Nephron progenitor cell (in vitro differentiated cells): ENCODE measurements at regions not wholly inside any gene's neighbourhood (a gene's known extent, or its start where the extent isn't known, plus 50 kb on each side); places are given as distances from the start of the nearest gene placed in this dataset.

Experiments
- DNase-seq: peaks from one replicate; pipeline ENCODE4 v3.0.0; 2021
- H3K27ac Mint-ChIP-seq: 2 replicates; pipeline ENCODE4 v1.8.0; 2021; ENCODE audit warnings: mild to moderate bottlenecking, moderate library complexity, mixed read lengths
- H3K27me3 Mint-ChIP-seq: 2 replicates; pipeline ENCODE4 v1.8.0; 2021; ENCODE audit warnings: mild to moderate bottlenecking, low read depth, mixed read lengths; ENCODE audit not compliant: poor library complexity
- H3K36me3 Mint-ChIP-seq: 2 replicates; pipeline ENCODE4 v1.8.0; 2021; ENCODE audit warnings: low read depth, mixed read lengths
- H3K4me1 Mint-ChIP-seq: 2 replicates; pipeline ENCODE4 v1.8.0; 2021; ENCODE audit warnings: mixed read lengths
- H3K4me3 Mint-ChIP-seq: 2 replicates; pipeline ENCODE4 v1.8.0; 2021; ENCODE audit warnings: mild to moderate bottlenecking, moderate library complexity, mixed read lengths
- H3K9me3 Mint-ChIP-seq: 2 replicates; pipeline ENCODE4 v1.8.0; 2021; ENCODE audit warnings: mild to moderate bottlenecking, moderate library complexity, mixed read lengths
- TF ChIP-seq, protein P1 (sequence below): fragments of 200-600 bp; sonication (generic); IDR thresholded peaks from 2 replicates; pipeline ENCODE4 v1.5.0; 2021; ENCODE audit warnings: antibody characterized with exemption

DNA sequence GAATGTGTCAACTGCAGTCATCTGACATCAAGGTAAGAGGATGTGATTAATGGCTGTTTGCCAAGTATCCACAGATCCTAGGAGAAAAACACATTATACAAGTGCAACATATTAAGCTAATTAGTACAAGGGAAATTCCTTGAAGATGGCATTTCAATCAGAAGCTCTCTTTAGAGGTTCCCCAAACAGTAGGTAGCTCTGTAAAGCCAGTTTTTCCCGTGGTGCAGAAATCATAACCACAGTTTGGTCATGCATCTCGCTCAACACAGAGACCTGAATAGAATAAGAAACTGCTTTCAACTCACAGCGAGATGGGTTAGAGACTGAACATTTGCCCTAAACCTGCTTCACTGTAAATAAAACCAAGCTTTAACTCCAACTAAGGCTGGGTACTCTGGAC lies 230.5 kb upstream of the CAMK1G start:
- H3K4me1 Mint-ChIP-seq, result peaks cover 73% of the 10 kb centered on the region
- no peaks in the 10 kb centered on the region for H3K9me3 Mint-ChIP-seq
- TF ChIP-seq, protein P1, sequence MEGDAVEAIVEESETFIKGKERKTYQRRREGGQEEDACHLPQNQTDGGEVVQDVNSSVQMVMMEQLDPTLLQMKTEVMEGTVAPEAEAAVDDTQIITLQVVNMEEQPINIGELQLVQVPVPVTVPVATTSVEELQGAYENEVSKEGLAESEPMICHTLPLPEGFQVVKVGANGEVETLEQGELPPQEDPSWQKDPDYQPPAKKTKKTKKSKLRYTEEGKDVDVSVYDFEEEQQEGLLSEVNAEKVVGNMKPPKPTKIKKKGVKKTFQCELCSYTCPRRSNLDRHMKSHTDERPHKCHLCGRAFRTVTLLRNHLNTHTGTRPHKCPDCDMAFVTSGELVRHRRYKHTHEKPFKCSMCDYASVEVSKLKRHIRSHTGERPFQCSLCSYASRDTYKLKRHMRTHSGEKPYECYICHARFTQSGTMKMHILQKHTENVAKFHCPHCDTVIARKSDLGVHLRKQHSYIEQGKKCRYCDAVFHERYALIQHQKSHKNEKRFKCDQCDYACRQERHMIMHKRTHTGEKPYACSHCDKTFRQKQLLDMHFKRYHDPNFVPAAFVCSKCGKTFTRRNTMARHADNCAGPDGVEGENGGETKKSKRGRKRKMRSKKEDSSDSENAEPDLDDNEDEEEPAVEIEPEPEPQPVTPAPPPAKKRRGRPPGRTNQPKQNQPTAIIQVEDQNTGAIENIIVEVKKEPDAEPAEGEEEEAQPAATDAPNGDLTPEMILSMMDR, result no peak

GRCh38 chr1:209354111-209354839 lies 229.2 kb upstream of the CAMK1G start:
- Mint-ChIP-seq H3K27ac (no peak overlapping the region), H3K36me3 (no peaks in the 10 kb centered on the region), H3K9me3 (peaks cover 3% of the 10 kb centered on the region), H3K4me3 (no peak overlapping the region), H3K27me3 (peaks cover 2% of the 10 kb centered on the region), H3K4me1 (peaks cover 61% of the 10 kb centered on the region)
- peak; percentile 78 for DNase-seq
- TF ChIP-seq, protein P1, result peak; percentile 81

More for the DNA sequence above, 230.5 kb upstream of the CAMK1G start:
- no peak overlapping the region for H3K4me3 Mint-ChIP-seq
- H3K36me3 Mint-ChIP-seq, result no peaks in the 10 kb centered on the region
- H3K27ac Mint-ChIP-seq, result no peak overlapping the region
- DNase-seq, result no peak
- peaks cover 2% of the 10 kb centered on the region for H3K27me3 Mint-ChIP-seq

DNA sequence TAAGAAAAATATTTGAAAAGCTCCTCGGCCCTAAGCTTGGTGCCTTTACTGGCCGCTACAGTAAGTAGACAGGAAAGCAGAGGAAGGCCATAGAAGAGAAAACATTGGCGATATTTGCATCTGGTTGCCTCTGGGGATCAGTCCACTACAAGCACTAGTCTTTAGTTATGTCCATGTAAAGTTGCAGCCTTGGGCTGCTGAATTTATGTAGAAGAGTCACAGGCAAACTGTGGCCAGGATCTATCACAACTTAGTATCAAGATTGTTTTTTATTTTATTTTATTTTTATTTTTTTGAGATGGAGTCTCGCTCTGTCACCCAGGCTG lies 228.7 kb upstream of the CAMK1G start:
- Mint-ChIP-seq H3K9me3 (peaks cover 3% of the 10 kb centered on the region), H3K36me3 (no peaks in the 10 kb centered on the region), H3K4me3 (no peak overlapping the region), H3K27me3 (peaks cover under 1% of the 10 kb centered on the region), H3K4me1 (peaks cover 56% of the 10 kb centered on the region), H3K27ac (no peak overlapping the region)
- TF ChIP-seq, protein P1, result no peak
- no peak for DNase-seq

GRCh38 chr1:209355415-209355814 lies 228.1 kb upstream of the CAMK1G start:
- H3K27me3 Mint-ChIP-seq, result no peaks in the 10 kb centered on the region
- H3K27ac Mint-ChIP-seq, result no peak overlapping the region
- DNase-seq, result no peak
- H3K9me3 Mint-ChIP-seq, result peaks cover 3% of the 10 kb centered on the region
- peaks cover 50% of the 10 kb centered on the region for H3K4me1 Mint-ChIP-seq
- no peak overlapping the region for H3K4me3 Mint-ChIP-seq
- H3K36me3 Mint-ChIP-seq, result no peaks in the 10 kb centered on the region
- TF ChIP-seq, protein P1, result no peak

GRCh38 chr1:209356976-209357377 lies 226.5 kb upstream of the CAMK1G start:
- peaks cover 36% of the 10 kb centered on the region for H3K4me1 Mint-ChIP-seq
- DNase-seq, result no peak
- no peaks in the 10 kb centered on the region for H3K36me3 Mint-ChIP-seq
- peaks cover 3% of the 10 kb centered on the region for H3K9me3 Mint-ChIP-seq
- no peak overlapping the region for H3K27ac Mint-ChIP-seq
- H3K27me3 Mint-ChIP-seq, result no peaks in the 10 kb centered on the region
- H3K4me3 Mint-ChIP-seq, result no peak overlapping the region
- TF ChIP-seq, protein P1, result no peak

- TF ChIP-seq, protein P1, result no peak
- H3K9me3 Mint-ChIP-seq, result peaks cover 3% of the 10 kb centered on the region
- no peak overlapping the region for H3K27ac Mint-ChIP-seq
- DNase-seq, result no peak
- H3K4me3 Mint-ChIP-seq, result no peak overlapping the region
- H3K27me3 Mint-ChIP-seq, result peaks cover 13% of the 10 kb centered on the region
- H3K4me1 Mint-ChIP-seq, result peaks cover 18% of the 10 kb centered on the region
- H3K36me3 Mint-ChIP-seq, result no peaks in the 10 kb centered on the region
Measured at GRCh38 chr1:209363112-209363511, 220.4 kb upstream of the CAMK1G start.
